Uterus (tissue), 2 donors: ENCODE measurements at regions not wholly inside any gene's neighbourhood (a gene's known extent, or its start where the extent isn't known, plus 50 kb on each side); places are given as distances from the start of the nearest gene placed in this dataset.

Experiments
- POLR2A ChIP-seq, 2 donors: fragments of 450-650 bp; IDR thresholded peaks; one replicate each; pipeline ENCODE4 v1.6.1; 2016; ENCODE audit warnings: antibody characterized with exemption in 2 of 2, mild to moderate bottlenecking in 1 of 2, moderate library complexity in 1 of 2
- TF ChIP-seq, protein P1 (sequence below), 4 experiments: fragments of 200-600 bp in 2 of 4; fragments of 450-650 bp in 2 of 4; sonication (generic) in 2 of 4; IDR thresholded peaks; one replicate each; pipeline ENCODE4 v1.5.1; 2016 to 2019; ENCODE audit warnings: antibody characterized with exemption in 4 of 4, mild to moderate bottlenecking in 2 of 4, moderate library complexity in 1 of 4

DNA sequence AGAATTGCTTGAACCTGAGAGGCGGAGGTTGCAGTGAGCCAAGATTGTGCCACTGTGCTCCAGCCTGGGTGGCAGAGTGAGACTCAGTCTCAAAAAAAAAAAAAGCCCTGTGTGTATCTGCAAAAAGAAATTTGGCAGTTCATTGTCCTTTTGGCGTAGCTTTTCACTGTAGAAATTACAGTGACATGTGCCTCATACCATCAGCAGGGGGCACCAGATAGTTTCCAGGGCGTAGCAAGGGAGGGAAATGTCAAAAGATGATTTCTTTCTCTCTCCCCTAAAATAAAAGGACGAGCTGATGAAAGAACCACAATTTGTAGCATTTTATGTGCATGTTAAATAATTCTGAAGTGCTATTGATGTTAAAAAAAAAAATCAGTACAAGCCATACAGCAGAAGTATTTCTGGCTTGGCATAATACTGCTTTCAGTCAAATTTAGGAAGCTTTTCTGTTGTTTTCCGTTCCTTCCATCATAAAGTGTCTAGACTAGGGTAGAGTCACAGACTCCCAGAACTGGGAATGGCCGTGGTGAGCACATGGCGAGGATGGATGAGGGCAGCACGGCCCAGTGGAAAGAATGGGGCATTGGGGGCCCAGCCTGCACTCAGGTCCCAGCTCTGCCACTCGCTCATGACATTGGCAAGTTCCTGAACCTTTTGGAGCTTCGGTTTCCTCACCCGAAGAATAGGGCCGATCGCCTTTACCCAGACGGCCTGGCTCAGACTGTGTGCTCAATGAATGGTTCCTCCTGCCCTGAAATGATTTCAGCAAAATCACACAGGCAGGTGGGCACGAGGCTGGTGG is 59.8 kb upstream of the RPH3AL start:
- TF ChIP-seq, protein P1, sequence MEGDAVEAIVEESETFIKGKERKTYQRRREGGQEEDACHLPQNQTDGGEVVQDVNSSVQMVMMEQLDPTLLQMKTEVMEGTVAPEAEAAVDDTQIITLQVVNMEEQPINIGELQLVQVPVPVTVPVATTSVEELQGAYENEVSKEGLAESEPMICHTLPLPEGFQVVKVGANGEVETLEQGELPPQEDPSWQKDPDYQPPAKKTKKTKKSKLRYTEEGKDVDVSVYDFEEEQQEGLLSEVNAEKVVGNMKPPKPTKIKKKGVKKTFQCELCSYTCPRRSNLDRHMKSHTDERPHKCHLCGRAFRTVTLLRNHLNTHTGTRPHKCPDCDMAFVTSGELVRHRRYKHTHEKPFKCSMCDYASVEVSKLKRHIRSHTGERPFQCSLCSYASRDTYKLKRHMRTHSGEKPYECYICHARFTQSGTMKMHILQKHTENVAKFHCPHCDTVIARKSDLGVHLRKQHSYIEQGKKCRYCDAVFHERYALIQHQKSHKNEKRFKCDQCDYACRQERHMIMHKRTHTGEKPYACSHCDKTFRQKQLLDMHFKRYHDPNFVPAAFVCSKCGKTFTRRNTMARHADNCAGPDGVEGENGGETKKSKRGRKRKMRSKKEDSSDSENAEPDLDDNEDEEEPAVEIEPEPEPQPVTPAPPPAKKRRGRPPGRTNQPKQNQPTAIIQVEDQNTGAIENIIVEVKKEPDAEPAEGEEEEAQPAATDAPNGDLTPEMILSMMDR (IDR thresholded peaks at IDR 0.05), result peak; percentile 78 to 91 (median 80)
- TF ChIP-seq POLR2A (IDR thresholded peaks at IDR 0.05), result no peak
